Erythroblast (primary cell): ENCODE measurements at regions not wholly inside any gene's neighbourhood (a gene's known extent, or its start where the extent isn't known, plus 50 kb on each side); places are given as distances from the start of the nearest gene placed in this dataset.

ENCODE experiments used
- GATA1 ChIP-seq: IDR thresholded peaks from 2 replicates; pipeline ENCODE4 v1.6.1; 2011; ENCODE audit warnings: low read depth, mild to moderate bottlenecking, control low read depth, low read length, moderate library complexity
- POLR2A ChIP-seq: IDR thresholded peaks from 2 replicates; pipeline ENCODE4 v1.6.1; 2011; ENCODE audit warnings: mild to moderate bottlenecking, low read length

- no peak for TF ChIP-seq POLR2A
- no peak for TF ChIP-seq GATA1
Observed at GRCh38 chr7:81506609-81507008, 263.2 kb downstream of the HGF start.
